Stomach (tissue), 8 donors: ENCODE measurements at regions not wholly inside any gene's neighbourhood (a gene's known extent, or its start where the extent isn't known, plus 50 kb on each side); places are given as distances from the start of the nearest gene placed in this dataset.

Experiments used
- DNase-seq, 2 donors: peaks; one replicate each; pipeline versions ENCODE4 v3.0.0 to v3.0.0-alpha.2; 2013 to 2019
- H3K27ac ChIP-seq, 5 donors: fragments of 200-600 bp in 4 of 5; sonication (generic) in 4 of 5; one replicate each; pipeline ENCODE4 v1.5.1; 2013 to 2019; ENCODE audit warnings: mild to moderate bottlenecking in 1 of 5, moderate library complexity in 1 of 5
- H3K27me3 ChIP-seq, 3 donors: fragments of 200-600 bp; sonication (generic); one replicate each; pipeline ENCODE4 v1.5.1; 2017 to 2019; ENCODE audit warnings: mixed run types in 1 of 3
- H3K36me3 ChIP-seq, 4 donors: fragments of 200-600 bp; sonication (generic); 1 replicate in 3 of 4; 2 replicates in 1 of 4; pipeline ENCODE4 v1.5.1; 2016 to 2019
- H3K4me1 ChIP-seq, 4 donors: fragments of 200-600 bp; sonication (generic); one replicate each; pipeline ENCODE4 v1.5.1; 2016 to 2019
- H3K4me3 ChIP-seq, 4 donors: fragments of 200-600 bp; sonication (generic) in 3 of 4; one replicate each; pipeline ENCODE4 v1.5.1; 2016 to 2019; ENCODE audit warnings: mild to moderate bottlenecking in 1 of 4
- H3K9me3 ChIP-seq, 4 donors: fragments of 200-600 bp; sonication (generic); one replicate each; pipeline ENCODE4 v1.5.1; 2016 to 2019
- CTCF ChIP-seq, 7 experiments: fragments of 450-650 bp in 4 of 7; fragments of 200-600 bp in 3 of 7; sonication (generic) in 3 of 7; IDR thresholded peaks; one replicate each; pipeline ENCODE4 v1.5.1; 2016 to 2019; ENCODE audit warnings: antibody characterized with exemption in 7 of 7, control low read depth in 2 of 7, mild to moderate bottlenecking in 1 of 7
- EP300 ChIP-seq: sonication (generic); formaldehyde crosslinking; IDR thresholded peaks from one replicate; pipeline ENCODE4 v1.6.1; 2017; ENCODE audit warnings: antibody characterized with exemption
- POLR2A ChIP-seq, 4 donors: fragments of 450-650 bp; IDR thresholded peaks; one replicate each; pipeline ENCODE4 v1.6.1; 2016; ENCODE audit warnings: antibody characterized with exemption in 4 of 4, control low read depth in 2 of 4, mild to moderate bottlenecking in 1 of 4, moderate library complexity in 1 of 4
- POLR2AphosphoS5 ChIP-seq, 3 donors: sonication (generic); formaldehyde crosslinking; IDR thresholded peaks; one replicate each; pipeline ENCODE4 v1.6.1; 2016; ENCODE audit warnings: antibody characterized with exemption in 3 of 3
- WGBS, 5 donors: extraction: QIAGEN DNeasy Blood & Tissue Kit in 3 of 5; methylation state at CpG; one replicate each; pipeline versions ENCODE4 v1.1.5 to v1.1.7; 2013 to 2018; 5-methylcytosine and 5-hydroxymethylcytosine counted together
- intact Hi-C: fragments of 100-400 bp; cut with DNase I; formaldehyde crosslinking; loops from one replicate; pipeline ENCODE4 v1.15.1; 2023; ENCODE audit warnings: low total_unique reads
- donor health status: healthy with polysubstance abuse.
- donor health status: Bipolar disorder and iron deficiency.
- donor health status: healthy.

- intact Hi-C loops: no loop called here
- Histone ChIP-seq H3K4me1 (no peaks in the 10 kb centered on the region), H3K4me3 (no peak overlapping the region), H3K36me3 (no peaks in the 10 kb centered on the region), H3K27ac (no peak overlapping the region), H3K27me3 (no peaks in the 10 kb centered on the region), H3K9me3 (no peaks in the 10 kb centered on the region)
- TF ChIP-seq POLR2A (IDR thresholded peaks at IDR 0.05) (no peak), POLR2AphosphoS5 (IDR thresholded peaks at IDR 0.05) (no peak), CTCF (IDR thresholded peaks at IDR 0.05) (no peak), EP300 (no peak)
- 92 to 95% (median 94%) methylated on average over 1 of the region's 1 CpG for WGBS, 5 donors
- DNase-seq: no peak
Measured at GRCh38 chr4:141804836-141805235, 168.5 kb downstream of the IL15 start.

- WGBS, 5 donors: 77 to 88% (median 86%) methylated on average over 4 of the region's 4 CpGs
Measured at GRCh38 chr4:141807103-141807891, 170.9 kb downstream of the IL15 start.

GRCh38 chr4:141810038-141810711 is 173.8 kb downstream of the IL15 start:
- intact Hi-C loops: no loop called here
- no peaks in the 10 kb centered on the region for H3K36me3 ChIP-seq
- no peaks in the 10 kb centered on the region for H3K4me1 ChIP-seq
- no peaks in the 10 kb centered on the region for H3K27me3 ChIP-seq
- no peak overlapping the region for H3K4me3 ChIP-seq
- TF ChIP-seq POLR2AphosphoS5 (IDR thresholded peaks at IDR 0.05): no peak
- no peak for TF ChIP-seq CTCF (IDR thresholded peaks at IDR 0.05)
- no peak for TF ChIP-seq EP300
- no peak for TF ChIP-seq POLR2A (IDR thresholded peaks at IDR 0.05)
- 66 to 78% (median 76%) methylated on average over 5 of the region's 5 CpGs for WGBS, 5 donors
- H3K9me3 ChIP-seq: no peaks in the 10 kb centered on the region
- no peak overlapping the region for H3K27ac ChIP-seq
- DNase-seq: no peak

More at GRCh38 chr4:141807103-141807891, 170.9 kb downstream of the IL15 start:
- Histone ChIP-seq H3K9me3 (no peaks in the 10 kb centered on the region), H3K27ac (no peak overlapping the region), H3K4me3 (no peak overlapping the region), H3K36me3 (no peaks in the 10 kb centered on the region), H3K27me3 (no peaks in the 10 kb centered on the region), H3K4me1 (no peaks in the 10 kb centered on the region)
- DNase-seq: no peak
- intact Hi-C loops: no loop called here
- TF ChIP-seq CTCF (IDR thresholded peaks at IDR 0.05): no peak
- TF ChIP-seq EP300: no peak
- TF ChIP-seq POLR2AphosphoS5 (IDR thresholded peaks at IDR 0.05): no peak
- TF ChIP-seq POLR2A (IDR thresholded peaks at IDR 0.05): no peak

- Histone ChIP-seq H3K4me1 (no peaks in the 10 kb centered on the region), H3K4me3 (no peak overlapping the region), H3K9me3 (no peaks in the 10 kb centered on the region), H3K27ac (no peak overlapping the region), H3K27me3 (no peaks in the 10 kb centered on the region), H3K36me3 (no peaks in the 10 kb centered on the region)
- WGBS, 5 donors: 88 to 92% (median 89%) methylated on average over 6 of the region's 6 CpGs
- DNase-seq: no peak
- intact Hi-C loops: no loop called here
- TF ChIP-seq EP300 (no peak), CTCF (IDR thresholded peaks at IDR 0.05) (no peak), POLR2A (IDR thresholded peaks at IDR 0.05) (no peak), POLR2AphosphoS5 (IDR thresholded peaks at IDR 0.05) (no peak)
Measured at GRCh38 chr4:141810712-141811375, 174.5 kb downstream of the IL15 start.
